ELF-1 (cell line): ENCODE measurements at regions not wholly inside any gene's neighbourhood (a gene's known extent, or its start where the extent isn't known, plus 50 kb on each side); places are given as distances from the start of the nearest gene placed in this dataset.
A peak's percentile ranks its signal among the peaks of the same experiment; 100 is the strongest.
"Not testable (repeated sequence)": the region's sequence is repeated elsewhere in the genome, so short reads cannot be mapped to it uniquely, and the experiment has no call there.

Source experiments
- DNase-seq: peaks from one replicate; pipeline ENCODE4 v3.0.0-alpha.2; 2016; ENCODE audit warnings: low read depth, low spot score

GRCh38 chr16:51549836-51550235, 398.8 kb upstream of the SALL1 start:
- DNase-seq = no peak

DNA sequence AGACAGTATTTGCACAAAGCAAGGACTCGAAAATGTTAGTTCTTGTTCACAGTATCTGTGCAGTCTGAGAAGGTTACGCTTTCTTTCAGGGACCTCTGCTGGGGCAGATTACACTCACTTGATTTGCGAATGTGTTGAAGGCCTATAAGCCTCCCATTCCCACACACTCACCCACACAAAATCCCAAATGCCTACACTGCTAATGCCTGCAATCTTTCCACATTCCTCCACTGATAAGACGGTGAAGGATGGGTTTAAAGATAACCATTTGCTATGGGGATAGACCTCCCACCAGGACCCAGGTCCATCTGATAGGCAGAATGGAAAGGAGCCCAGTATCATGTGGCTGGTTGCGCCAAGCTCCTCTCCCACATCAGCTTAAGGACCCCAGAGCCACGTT, 394.9 kb upstream of the SALL1 start:
- DNase-seq = peak; percentile 47

DNA sequence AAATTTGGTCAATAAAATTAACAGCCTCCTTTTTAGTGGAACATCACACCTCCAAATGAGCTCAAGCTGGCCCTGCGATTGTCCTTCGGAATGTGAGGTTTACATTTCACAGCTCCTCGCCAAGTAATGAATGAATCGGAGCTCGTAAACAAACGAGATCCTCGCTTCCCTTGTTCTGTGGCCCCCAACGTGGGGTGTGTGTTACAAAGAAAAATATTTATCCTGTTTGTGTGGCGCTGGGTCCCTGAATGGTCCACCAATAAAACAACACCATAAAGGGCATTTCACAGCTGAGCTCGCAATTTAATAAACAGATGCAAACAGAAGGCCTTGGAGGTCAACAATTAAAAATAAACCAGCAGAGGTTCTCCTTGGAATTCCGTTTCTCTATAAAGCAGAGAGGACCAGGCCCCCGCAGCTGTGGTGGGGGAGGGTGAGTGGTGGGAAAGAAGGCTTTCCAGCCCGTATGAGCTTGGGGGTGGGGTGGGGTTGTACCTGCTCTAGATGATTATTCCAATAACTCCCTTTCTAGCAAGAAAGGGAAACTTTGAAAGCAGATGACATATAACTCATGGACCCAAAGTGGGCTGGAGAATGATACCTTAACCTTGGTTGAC, 393.9 kb upstream of the SALL1 start:
- DNase-seq = peak; percentile 66

DNA sequence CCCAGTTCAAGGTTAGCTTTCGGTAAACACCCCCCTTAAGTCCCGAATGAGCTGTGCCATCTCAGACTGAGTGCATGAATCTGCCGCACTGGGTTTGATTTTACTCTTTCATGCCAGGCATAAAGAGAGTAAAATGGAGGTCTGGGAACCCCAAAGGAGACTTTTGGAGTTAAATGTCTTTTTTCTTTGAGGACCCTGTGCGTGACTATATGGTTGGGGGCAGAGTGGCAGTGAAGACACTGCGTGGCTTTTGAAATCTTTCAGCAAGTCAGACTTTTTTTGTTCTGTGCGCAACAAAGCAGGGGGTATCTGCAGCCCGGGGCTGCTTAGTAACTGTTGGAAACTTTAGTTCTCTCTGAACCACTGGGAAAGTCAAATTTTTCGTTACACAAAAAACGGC, 392.9 kb upstream of the SALL1 start:
- DNase-seq = no peak

DNA sequence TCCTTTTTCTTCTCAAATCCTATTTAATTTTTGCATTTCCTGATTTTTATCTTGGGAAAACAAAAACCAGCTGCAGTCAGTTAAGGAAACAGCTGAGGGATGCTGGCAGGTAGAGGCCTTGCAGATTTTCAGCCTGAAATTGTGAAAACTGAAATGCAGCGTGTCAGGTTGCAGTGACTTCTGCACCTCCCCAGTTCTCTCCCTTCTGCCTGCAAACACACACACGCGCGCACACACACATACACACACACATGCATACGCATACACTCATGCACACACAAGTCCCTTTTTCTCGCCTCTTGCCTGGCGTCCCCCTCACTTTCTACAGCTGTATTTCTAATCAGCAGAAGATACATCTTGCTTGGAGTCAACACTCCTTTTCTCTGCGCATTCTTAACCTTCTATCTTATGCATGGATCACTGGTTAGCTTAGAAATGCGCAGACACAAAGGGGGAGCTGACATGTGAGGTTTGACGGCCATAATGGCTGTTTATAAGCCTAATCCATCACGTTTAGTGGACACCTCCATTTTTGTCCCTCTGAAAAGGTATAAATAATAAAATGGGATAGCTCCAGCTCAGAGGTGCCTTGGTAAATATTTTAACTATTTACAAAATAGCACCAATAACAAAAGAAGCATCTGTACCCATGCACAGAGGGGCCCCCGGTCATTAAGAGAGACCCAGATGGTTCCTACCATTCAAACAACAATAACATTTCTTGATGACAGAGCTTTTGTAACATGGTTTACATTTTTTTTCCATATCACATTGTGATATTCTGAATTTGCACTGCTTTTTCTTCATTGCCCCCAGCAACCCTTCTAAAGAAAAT, 392.1 kb upstream of the SALL1 start:
- no peak for DNase-seq

DNA sequence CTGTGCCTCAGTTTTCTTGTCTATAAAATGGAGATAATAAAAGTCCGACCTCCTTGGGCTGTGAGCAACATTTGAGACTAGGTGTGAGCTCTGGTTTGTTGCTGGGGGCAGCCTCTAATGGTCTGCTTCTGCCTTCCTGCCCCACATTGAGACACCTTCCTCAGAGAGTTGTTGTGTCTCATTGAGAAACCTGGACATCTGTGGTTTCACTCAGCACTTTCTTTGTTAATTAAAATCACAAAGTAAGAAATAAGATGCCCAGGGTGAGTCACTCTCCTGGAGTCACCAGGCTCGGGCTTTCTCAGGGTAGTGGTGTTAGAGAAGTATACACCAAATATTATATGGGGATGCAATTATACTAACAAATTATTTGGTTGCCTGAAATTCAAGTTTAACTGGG, 389.2 kb upstream of the SALL1 start:
- no peak for DNase-seq

- peak; percentile 73 for DNase-seq
Measured at GRCh38 chr16:51538707-51539498, 387.8 kb upstream of the SALL1 start.

- no peak for DNase-seq
Measured at GRCh38 chr16:51535591-51535990, 384.5 kb upstream of the SALL1 start.

- DNase-seq = no peak
Measured at GRCh38 chr16:51532551-51532950, 381.5 kb upstream of the SALL1 start.

DNA sequence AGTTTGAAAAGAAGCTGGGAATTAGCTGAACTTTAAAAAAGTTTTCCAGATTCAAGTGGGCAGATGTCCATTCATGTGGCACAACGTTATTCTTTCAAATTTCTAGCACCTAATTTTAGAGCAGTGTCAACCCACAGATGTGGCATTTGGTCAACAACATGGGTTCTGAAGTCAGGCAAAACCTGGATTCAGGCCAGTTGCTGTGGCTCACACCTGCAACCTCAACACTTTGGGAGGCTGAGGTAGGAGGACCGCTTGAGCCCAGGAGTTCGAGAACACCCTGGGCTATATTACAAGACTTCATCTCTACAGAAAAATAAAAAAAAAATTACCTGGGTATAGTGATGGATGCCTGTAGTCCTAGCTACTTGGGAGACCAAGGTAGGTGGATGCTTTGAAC, 380.2 kb upstream of the SALL1 start:
- DNase-seq = no peak

DNA sequence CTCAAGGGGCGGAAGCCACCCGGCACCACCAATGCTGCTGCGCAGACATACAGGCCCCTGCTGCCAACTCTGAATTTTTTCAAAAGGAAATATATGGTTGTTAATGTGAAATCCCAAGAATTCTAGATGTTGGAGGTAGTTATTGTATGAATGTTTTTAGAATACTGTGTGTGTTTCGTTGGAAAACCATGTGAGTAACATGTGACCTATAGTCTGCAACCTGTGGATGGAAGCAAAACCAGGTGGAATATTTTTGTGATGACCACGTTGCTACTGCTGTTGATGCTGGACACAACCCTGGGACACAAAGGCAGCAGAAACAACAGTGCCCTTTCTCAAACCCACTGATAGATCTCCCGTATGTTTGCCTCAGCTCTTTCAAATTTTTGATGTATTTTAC, 376.3 kb upstream of the SALL1 start:
- DNase-seq = no peak

DNA sequence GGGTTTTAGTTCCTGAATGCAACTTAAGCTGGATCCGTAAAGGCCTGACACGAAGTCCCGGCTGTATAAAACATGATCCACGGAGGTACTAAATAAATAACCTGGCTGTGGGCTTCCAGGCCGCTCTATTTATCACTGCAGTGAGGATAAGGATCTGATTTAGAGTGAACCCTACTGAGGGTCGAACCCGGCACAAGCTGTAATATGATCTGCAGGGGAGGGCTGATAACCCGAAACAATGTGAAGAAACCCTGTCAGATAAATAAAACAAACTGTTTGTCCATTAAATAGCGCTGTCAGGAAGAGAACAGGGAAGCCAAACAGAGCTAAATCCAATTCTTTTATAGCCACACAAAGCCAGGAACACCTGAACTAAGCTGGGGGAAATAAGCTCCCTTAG, 375.6 kb upstream of the SALL1 start:
- DNase-seq = no peak

DNA sequence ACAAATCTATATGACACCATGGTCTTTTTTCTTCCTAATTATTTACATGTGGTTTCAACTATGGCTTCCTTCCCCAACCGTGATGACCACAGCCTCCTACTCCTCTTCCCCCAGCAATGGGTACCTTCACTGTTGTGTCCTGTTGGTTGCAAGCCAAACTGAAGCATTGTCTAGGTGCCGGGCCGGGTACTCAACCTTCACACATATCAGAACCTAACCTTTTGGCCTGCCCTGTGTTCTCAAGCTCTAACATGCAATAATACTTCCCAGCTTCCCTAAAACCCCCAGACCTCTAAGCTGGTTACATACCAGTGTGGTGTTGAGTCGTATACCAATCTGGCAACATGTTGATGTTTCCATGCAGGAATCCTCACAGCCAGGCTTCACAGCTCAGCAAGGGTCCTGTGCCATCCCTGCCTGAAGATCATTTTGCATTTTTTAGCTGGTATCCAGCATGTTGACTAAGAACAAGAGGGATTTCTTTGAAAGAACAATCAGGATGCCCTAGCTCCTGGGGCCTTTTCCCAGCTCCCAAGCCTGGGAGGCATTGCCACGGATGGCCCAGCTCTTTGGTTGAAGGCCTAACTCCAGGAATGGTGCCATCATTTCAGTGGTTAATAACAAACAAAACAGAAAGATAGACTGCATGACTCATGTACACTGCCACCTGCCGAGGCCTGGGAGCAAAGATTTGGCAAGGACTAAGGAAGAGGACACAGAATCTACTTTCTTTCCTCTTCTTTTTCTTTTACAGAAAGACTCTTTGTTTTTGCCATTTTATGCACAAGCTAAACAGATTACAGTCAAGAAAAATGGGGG, 373.7 kb upstream of the SALL1 start:
- DNase-seq = no peak

DNA sequence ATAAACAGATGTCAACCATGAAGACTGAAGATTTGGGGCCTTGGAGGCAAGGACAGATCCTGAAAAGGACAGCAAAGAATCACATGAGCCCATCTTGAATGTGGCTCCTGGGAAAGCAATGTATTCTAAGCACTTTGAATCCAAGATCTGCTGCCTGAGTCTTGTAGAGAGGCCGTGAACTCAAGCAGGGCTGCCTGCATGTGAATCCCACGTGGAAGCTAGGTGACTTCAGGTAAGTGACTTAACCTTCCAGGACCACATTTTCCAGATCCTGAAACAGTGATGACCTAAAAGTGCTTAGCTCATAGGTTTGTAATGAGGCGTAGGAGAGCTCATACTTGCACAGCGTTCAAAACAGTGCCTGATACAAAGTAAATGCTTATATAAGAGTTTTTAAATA, 373.0 kb upstream of the SALL1 start:
- no peak for DNase-seq

- DNase-seq = no peak
Measured at GRCh38 chr16:51523400-51523799, 372.3 kb upstream of the SALL1 start.

- no peak for DNase-seq
Measured at GRCh38 chr16:51522902-51523301, 371.8 kb upstream of the SALL1 start.

DNA sequence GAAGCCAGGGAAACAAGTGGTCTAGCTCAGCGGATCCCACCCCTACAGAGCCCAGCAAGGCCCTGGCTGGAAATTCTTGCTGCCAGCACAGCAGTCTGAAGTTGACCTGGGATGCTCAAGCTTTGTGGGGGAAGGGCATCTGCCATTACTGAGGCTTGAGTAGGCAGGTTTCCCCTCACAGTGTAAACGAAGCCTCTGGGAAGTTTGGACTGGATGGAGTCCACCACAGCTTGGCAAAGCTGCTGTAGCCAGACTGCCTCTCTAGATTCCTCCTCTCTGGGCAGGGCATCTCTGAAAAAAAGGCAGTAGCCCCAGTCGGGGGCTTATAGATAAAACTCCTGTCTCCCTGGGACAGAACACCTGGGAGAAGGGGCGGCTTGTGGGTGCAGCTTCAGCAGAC, 365.9 kb upstream of the SALL1 start:
- not testable (repeated sequence) for DNase-seq

DNA sequence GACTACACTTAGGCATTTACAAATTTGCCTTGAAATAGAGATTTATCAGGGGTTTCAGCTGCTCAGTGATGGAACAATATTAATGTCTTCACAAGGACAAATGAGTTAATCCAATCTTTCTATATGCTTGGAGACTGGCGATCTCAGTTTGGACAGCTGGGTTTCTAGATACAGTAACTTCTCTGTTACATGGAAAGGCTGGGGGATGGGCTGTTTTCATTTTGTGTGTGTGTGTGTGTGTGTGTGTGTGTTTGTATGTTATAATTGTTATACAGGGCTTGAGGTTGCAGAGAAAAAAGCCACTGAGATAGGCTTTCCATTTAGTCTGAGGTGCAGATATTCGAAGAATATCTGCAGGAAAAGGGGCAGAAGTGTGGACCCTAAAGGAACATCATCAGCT, 359.3 kb upstream of the SALL1 start:
- no peak for DNase-seq

GRCh38 chr16:51509336-51509735, 358.3 kb upstream of the SALL1 start:
- no peak for DNase-seq

DNA sequence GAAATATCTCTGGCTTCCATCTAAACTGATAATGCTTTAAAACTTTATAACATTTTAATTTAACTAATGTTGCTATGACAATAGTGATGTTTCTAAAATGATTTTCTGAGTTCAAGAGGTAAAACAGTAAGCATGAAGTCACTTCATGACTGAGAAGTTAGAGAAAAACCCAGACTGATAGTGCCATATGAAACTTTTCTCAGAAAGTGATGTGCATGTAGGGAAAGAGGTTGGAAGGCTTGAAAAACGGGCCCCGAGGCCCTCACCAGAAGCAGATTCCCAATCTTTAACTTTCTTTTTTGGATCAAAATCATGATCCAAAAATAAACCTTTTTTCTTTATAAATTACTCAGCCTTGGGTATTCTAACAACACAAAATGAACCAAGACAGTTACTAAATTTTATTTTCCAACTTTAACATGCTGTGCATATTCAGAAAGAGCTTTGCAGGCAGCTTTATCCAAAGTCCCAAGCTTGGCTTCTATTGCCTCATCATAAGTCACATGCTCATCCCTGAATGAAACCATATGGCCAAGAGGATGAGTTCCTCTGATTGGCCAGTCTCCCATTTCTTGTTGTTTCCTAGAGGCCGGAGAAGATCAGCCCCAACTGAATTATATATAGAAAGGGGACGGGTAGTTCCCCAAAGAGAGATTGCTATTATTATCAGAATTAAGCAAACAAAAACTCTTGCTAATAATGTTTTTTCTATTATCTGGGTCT, 357.6 kb upstream of the SALL1 start:
- no peak for DNase-seq

GRCh38 chr16:51507286-51507685, 356.2 kb upstream of the SALL1 start:
- no peak for DNase-seq
